Muscle layer of colon (tissue), 2 donors: ENCODE measurements at regions not wholly inside any gene's neighbourhood (a gene's known extent, or its start where the extent isn't known, plus 50 kb on each side); places are given as distances from the start of the nearest gene placed in this dataset.
"Not testable (repeated sequence)": the region's sequence is repeated elsewhere in the genome, so short reads cannot be mapped to it uniquely, and the experiment has no call there.

Experiments used
- H3K27ac ChIP-seq: one replicate; pipeline ENCODE4 v1.7.0; 2013; ENCODE audit warnings: low read depth, mild to moderate bottlenecking, low read length, moderate library complexity
- H3K27me3 ChIP-seq, 2 donors: one replicate each; pipeline ENCODE4 v1.7.0; 2013; ENCODE audit warnings: low read length in 2 of 2, mild to moderate bottlenecking in 2 of 2; ENCODE audit not compliant: insufficient read depth in 2 of 2, control insufficient read depth in 1 of 2
- H3K36me3 ChIP-seq: one replicate; pipeline ENCODE4 v1.7.0; 2013; ENCODE audit warnings: mild to moderate bottlenecking, low read length; ENCODE audit not compliant: insufficient read depth
- H3K4me1 ChIP-seq: one replicate; pipeline ENCODE4 v1.7.0; 2013; ENCODE audit warnings: mild to moderate bottlenecking, low read length; ENCODE audit not compliant: insufficient read depth
- H3K4me3 ChIP-seq, 2 donors: one replicate each; pipeline ENCODE4 v1.7.0; 2013; ENCODE audit warnings: low read length in 2 of 2, low read depth in 1 of 2, mild to moderate bottlenecking in 1 of 2, moderate library complexity in 1 of 2
- H3K9ac ChIP-seq: one replicate; pipeline ENCODE4 v1.7.0; 2013; ENCODE audit warnings: low read length
- H3K9me3 ChIP-seq: one replicate; pipeline ENCODE4 v1.7.0; 2013; ENCODE audit warnings: mild to moderate bottlenecking, low read length
- donor health status: abdominal sarcoma.
- donor health status: Adenocarcinoma of cecum.

- not testable (repeated sequence) for H3K27me3 ChIP-seq, H3K9ac ChIP-seq, H3K4me1 ChIP-seq, H3K4me3 ChIP-seq, H3K9me3 ChIP-seq, H3K27ac ChIP-seq, H3K36me3 ChIP-seq
Observed at GRCh38 chr3:75840160-75840559, 54.8 kb upstream of the ZNF717 start.

DNA sequence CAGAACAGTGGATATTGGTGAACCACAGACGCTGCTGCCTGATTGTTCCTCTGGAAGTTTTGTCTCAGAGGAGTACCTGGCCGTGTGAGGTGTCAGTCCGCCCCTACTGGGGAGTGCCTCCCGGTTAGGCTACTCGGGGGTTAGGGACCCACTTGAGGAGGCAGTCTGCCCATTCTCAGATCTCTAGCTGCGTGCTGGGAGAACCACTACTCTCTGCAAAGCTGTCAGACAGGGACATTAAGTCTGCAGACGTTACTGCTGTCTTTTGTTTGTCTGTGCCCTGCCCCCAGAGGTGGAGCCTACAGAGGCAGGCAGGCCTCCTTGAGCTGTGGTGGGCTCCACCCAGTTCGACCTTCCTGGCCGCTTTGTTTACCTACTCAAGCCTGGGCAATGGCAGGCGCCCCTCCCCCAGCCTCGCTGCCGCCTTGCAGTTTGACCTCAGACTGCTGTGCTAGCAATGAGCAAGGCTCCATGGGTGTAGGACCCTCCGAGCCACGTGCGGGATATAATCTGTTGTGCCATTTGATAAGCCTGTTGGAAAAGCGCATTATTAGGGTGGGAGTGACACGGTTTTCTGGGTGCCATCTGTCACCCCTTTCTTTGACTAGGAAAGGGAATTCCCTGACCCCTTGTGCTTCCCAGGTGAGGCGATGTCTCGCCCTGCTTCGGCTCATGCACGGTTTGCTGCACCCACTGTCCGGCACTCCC, 65.1 kb upstream of the ZNF717 start:
- not testable (repeated sequence) for H3K4me3 ChIP-seq, H3K9ac ChIP-seq, H3K36me3 ChIP-seq, H3K9me3 ChIP-seq, H3K27me3 ChIP-seq, H3K27ac ChIP-seq, H3K4me1 ChIP-seq

DNA sequence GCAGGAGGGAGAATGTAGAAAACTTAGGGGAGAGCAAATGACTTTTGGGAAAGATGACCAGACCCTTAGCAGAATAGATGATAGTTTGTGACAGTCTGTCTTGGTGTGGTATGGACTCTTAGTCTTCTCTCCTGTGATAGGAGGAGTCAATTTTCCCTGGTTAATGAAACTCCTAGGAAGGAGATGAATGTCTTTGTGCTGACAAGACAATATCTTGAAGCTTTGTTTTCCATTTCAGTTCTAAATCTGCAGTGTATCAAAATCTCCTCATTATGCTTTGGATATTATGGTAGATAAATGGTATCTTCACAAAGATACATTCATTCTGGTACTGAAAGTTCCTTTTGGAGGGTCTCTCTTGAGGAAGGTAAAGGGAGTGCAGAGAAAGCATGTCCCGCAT, 77.8 kb upstream of the ZNF717 start:
- Histone ChIP-seq H3K27ac (no peak overlapping the region), H3K9ac (no peak overlapping the region), H3K9me3 (no peaks in the 10 kb centered on the region), H3K36me3 (no peaks in the 10 kb centered on the region), H3K4me1 (no peaks in the 10 kb centered on the region), H3K4me3 (no peak overlapping the region), H3K27me3 (no peaks in the 10 kb centered on the region)

- H3K27me3 ChIP-seq = no peaks in the 10 kb centered on the region
- no peak overlapping the region for H3K9ac ChIP-seq
- H3K9me3 ChIP-seq = no peaks in the 10 kb centered on the region
- no peaks in the 10 kb centered on the region for H3K36me3 ChIP-seq
- no peaks in the 10 kb centered on the region for H3K4me1 ChIP-seq
- no peak overlapping the region for H3K27ac ChIP-seq
- H3K4me3 ChIP-seq = no peak overlapping the region
Observed at GRCh38 chr3:75863878-75864277, 78.5 kb upstream of the ZNF717 start.

DNA sequence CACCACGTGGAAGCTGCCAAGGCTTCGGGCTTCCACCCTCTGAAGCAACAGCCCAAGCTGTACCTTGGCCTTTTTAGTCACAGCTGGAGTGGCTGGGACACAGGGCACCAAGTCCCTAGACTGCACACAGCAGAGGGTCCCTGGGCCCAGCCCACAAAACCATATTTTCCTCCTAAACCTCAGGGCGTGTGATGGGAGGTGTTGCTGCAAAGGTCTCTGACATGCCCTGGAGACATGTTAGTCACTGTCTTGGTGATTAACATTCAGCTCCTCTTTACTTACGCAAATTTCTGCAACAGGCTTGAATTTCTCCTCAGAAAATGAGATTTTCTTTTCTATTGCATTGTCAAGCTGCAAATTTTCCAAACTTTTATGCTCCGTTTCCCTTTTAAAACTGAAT, 98.4 kb upstream of the ZNF717 start:
- H3K27me3 ChIP-seq, H3K9ac ChIP-seq, H3K4me3 ChIP-seq, H3K4me1 ChIP-seq, H3K36me3 ChIP-seq, H3K27ac ChIP-seq, H3K9me3 ChIP-seq: not testable (repeated sequence)

DNA sequence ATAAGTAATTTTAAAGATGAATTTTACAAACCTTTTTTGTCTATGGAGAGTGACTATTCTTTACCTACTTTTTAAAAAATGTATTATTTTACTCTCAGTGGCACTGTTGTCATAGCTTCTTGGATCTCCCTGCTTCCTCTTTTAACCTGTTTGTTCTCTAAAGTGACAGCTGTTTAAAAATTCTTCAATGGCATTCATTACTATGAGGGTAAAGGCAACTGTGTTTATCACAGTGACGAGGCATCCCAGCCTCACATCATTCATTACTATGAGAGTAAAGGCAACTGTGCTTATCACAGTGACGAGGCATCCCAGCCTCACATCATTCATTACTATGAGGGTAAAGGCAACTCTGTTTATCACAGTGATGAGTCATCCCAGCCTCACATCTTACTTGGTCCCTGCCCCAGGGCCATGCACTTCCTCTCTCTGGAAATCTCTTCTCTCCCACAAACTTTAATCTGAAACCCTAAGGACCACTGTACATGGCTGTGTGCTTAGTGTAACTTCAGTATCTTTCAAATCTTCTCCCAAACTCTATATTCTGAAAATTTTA, 101.7 kb upstream of the ZNF717 start:
- no peaks in the 10 kb centered on the region for H3K36me3 ChIP-seq
- no peaks in the 10 kb centered on the region for H3K9me3 ChIP-seq
- H3K27ac ChIP-seq = no peak overlapping the region
- no peaks in the 10 kb centered on the region for H3K4me1 ChIP-seq
- no peak overlapping the region for H3K9ac ChIP-seq
- no peak overlapping the region for H3K4me3 ChIP-seq
- no peaks in the 10 kb centered on the region for H3K27me3 ChIP-seq

GRCh38 chr3:75894234-75894633, 108.9 kb upstream of the ZNF717 start:
- Histone ChIP-seq H3K27me3 (no peaks in the 10 kb centered on the region), H3K4me1 (no peaks in the 10 kb centered on the region), H3K27ac (no peak overlapping the region)

GRCh38 chr3:75896265-75896664, 110.9 kb upstream of the ZNF717 start:
- Histone ChIP-seq H3K36me3 (no peaks in the 10 kb centered on the region), H3K27ac (no peak overlapping the region), H3K27me3 (no peaks in the 10 kb centered on the region), H3K4me1 (no peaks in the 10 kb centered on the region), H3K4me3 (no peak overlapping the region), H3K9me3 (no peaks in the 10 kb centered on the region), H3K9ac (no peak overlapping the region)

More at GRCh38 chr3:75894234-75894633, 108.9 kb upstream of the ZNF717 start:
- Histone ChIP-seq H3K4me3 (no peak overlapping the region), H3K9me3 (no peaks in the 10 kb centered on the region), H3K9ac (no peak overlapping the region), H3K36me3 (no peaks in the 10 kb centered on the region)

- not testable (repeated sequence) for H3K27me3 ChIP-seq, H3K9me3 ChIP-seq, H3K4me1 ChIP-seq, H3K9ac ChIP-seq, H3K4me3 ChIP-seq, H3K36me3 ChIP-seq, H3K27ac ChIP-seq
Observed at GRCh38 chr3:75901446-75901845, 116.1 kb upstream of the ZNF717 start.

GRCh38 chr3:75906555-75907112, 121.3 kb upstream of the ZNF717 start:
- Histone ChIP-seq H3K4me3 (no peak overlapping the region), H3K27me3 (peaks cover 0 to 4% of the 10 kb centered on the region in 2 donors), H3K9me3 (no peaks in the 10 kb centered on the region), H3K36me3 (no peaks in the 10 kb centered on the region), H3K4me1 (no peaks in the 10 kb centered on the region), H3K27ac (no peak overlapping the region), H3K9ac (no peak overlapping the region)

- no peak overlapping the region for H3K9ac ChIP-seq
- no peaks in the 10 kb centered on the region for H3K4me1 ChIP-seq
- no peak overlapping the region for H3K4me3 ChIP-seq
- no peak overlapping the region for H3K27ac ChIP-seq
- no peaks in the 10 kb centered on the region for H3K9me3 ChIP-seq
- H3K36me3 ChIP-seq = no peaks in the 10 kb centered on the region
- H3K27me3 ChIP-seq = no peaks in the 10 kb centered on the region
Observed at GRCh38 chr3:75913800-75914350, 128.5 kb upstream of the ZNF717 start.

- H3K27me3 ChIP-seq, H3K36me3 ChIP-seq, H3K9me3 ChIP-seq, H3K27ac ChIP-seq, H3K4me1 ChIP-seq, H3K9ac ChIP-seq, H3K4me3 ChIP-seq: not testable (repeated sequence)
Observed at GRCh38 chr3:75914741-75915140, 129.4 kb upstream of the ZNF717 start.
